Activated CD4-positive, alpha-beta T cell treated with anti-CD3 and anti-CD28 coated beads, Interleukin-2, amount 50 U/mL, for 48 hours (primary cell): ENCODE measurements at regions not wholly inside any gene's neighbourhood (a gene's known extent, or its start where the extent isn't known, plus 50 kb on each side); places are given as distances from the start of the nearest gene placed in this dataset.

Source experiments
- DNase-seq, 2 experiments: peaks; one replicate each; pipeline ENCODE4 v3.0.0-alpha.2; 2020

GRCh38 chr15:70420948-70421482 is 323.3 kb upstream of the TLE3 start:
- DNase-seq: no peak

- no peak for DNase-seq
Observed at GRCh38 chr15:70420086-70420947, 322.6 kb upstream of the TLE3 start.

GRCh38 chr15:70418943-70419342 is 321.2 kb upstream of the TLE3 start:
- no peak for DNase-seq

- no peak for DNase-seq
Observed at GRCh38 chr15:70417535-70417934, 319.8 kb upstream of the TLE3 start.

GRCh38 chr15:70416829-70417228 is 319.1 kb upstream of the TLE3 start:
- DNase-seq: no peak

GRCh38 chr15:70415398-70415797 is 317.7 kb upstream of the TLE3 start:
- no peak for DNase-seq

- no peak for DNase-seq
Observed at GRCh38 chr15:70414626-70415025, 316.9 kb upstream of the TLE3 start.

DNA sequence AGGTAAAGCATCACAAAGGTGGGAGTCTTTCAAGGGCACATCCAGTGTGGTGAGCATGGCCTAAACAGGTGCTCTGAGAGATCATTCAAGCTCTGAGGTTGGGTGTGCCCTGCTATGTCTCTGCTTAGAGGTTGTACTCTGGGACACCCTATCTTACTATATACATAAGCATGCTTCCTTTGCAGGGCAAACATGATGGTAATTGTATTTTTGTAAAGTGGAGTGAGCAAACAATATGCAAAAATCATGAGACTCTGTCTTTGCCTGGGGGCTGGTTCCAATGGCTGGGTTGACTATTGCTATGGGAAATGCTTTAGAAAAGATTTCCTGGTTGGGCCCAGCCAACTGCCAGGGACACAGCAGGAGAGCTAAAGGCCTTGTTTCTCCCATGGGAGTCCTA is 315.1 kb upstream of the TLE3 start:
- DNase-seq: no peak

- no peak for DNase-seq
Observed at GRCh38 chr15:70411143-70411863, 313.6 kb upstream of the TLE3 start.

GRCh38 chr15:70410371-70410985 is 312.8 kb upstream of the TLE3 start:
- no peak for DNase-seq

DNA sequence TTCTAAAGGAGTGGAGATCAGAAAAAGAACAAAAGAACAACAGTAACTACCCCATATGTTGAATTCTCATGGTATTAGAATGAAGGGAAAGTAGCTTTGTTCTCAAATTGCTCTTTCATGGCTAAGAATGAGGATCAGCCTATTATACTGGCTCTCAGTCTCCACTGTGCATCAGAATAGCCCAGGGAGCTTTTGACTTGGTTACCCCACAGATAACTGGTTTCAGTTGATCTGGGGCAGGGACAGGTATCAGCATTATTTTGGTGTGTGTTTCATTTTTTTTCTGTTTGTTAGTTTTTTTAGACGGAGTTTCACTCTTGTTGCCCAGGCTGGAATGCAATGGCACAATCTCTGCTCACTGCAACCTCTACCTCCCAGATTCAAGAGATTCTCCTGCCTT is 311.7 kb upstream of the TLE3 start:
- no peak for DNase-seq

DNA sequence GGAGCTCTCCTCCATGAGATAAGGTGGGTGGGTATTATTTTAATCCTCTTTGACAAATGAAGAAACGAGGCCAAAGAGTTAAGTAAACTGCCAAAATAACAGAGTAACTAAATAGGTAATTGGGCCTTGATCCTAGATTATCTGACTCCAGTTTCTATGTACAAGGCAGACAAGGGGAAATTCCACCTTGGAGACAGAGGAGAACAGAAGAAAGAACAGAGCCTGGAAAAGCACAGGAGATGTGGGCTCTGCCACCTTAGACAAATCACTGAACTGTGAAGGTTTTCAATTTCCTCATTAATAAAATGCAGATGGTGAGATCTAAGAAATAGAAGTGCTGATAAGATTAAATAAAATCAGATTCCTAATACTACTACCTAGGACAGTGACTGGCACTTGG is 310.2 kb upstream of the TLE3 start:
- no peak for DNase-seq

GRCh38 chr15:70407336-70407670 is 309.6 kb upstream of the TLE3 start:
- no peak for DNase-seq

GRCh38 chr15:70406617-70407335 is 309.1 kb upstream of the TLE3 start:
- DNase-seq: no peak

- DNase-seq: no peak
Observed at GRCh38 chr15:70401709-70402108, 304.0 kb upstream of the TLE3 start.

- no peak for DNase-seq
Observed at GRCh38 chr15:70400766-70401541, 303.2 kb upstream of the TLE3 start.

DNA sequence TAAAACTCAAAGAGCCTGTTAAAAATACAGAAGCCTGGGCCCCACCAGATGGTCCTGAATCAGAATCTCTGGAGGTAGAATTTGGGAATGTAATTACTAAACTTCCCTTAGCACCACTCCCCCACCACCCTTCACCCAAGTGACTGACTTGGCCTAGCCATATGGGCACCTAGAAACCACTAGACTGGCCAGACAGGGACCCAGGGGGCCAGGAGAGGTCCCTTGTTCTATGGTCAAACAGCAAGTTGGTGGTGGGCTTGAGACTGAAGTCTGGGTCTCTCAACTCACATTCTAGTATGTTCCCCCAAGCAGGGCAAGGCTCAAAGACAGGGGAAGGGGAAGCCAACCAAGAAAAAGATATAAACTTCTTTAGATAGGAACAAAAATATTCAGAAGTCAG is 301.5 kb upstream of the TLE3 start:
- no peak for DNase-seq

GRCh38 chr15:70398694-70399093 is 301.0 kb upstream of the TLE3 start:
- DNase-seq: no peak

GRCh38 chr15:70396807-70397206 is 299.1 kb upstream of the TLE3 start:
- no peak for DNase-seq

DNA sequence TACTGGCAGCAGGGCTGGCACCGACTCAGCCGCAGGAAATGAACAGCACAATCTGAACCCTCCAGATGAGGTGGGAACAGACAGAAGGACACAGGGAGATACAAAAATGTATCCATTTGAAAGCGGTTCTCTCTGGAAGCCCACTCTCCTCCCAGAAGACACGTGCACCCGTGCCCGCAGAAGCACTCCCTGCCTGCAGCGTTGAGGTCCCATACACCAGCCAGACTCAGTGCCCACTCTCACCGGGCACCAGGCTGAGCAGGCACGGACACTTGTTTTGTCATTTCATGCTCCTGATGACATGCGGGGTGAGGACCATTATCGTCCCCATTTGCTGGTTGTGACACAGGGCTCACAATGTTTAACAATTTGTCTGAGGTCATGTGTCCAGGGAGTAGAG is 297.4 kb upstream of the TLE3 start:
- no peak for DNase-seq

DNA sequence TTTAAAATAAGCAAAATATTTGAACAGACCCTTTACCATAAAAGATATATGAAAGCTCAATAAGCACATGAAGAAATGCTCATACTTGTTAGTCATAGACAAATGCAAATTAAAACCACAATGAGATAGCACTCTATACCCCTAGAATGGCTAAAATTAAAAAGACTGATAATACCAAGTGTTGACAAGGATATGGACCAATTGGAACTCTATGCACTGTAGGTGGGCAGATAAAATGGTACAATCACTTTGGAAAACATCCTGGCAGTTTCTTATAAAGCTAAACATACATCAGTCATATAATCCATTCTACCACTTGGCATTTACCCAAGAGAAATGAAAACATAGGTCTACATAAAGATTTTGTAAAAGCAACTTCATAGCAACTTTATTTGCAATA is 293.0 kb upstream of the TLE3 start:
- DNase-seq: no peak

DNA sequence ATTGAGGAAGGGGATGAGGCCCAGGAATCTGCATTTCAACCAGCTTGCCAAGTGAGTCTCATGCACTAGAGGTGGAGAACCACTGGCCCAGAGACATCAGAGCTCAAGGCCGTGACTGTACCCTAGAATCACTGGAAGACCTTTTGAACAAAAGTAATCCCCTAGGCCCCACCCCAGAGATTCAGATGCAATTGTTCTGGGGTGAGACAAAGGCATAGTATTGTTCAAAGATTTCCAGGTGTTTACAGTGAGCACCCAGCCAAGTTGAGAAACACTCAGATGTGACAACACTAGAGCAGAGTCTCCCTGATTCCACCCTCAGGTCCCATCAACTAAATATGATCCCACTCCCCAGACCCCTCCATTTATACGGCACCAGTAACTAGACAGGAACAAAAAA is 290.3 kb upstream of the TLE3 start:
- DNase-seq: no peak
